H1 (cell line): ENCODE measurements at regions not wholly inside any gene's neighbourhood (a gene's known extent, or its start where the extent isn't known, plus 50 kb on each side); places are given as distances from the start of the nearest gene placed in this dataset.

ENCODE experiments used
- ATF2 ChIP-seq: IDR thresholded peaks from 2 replicates; pipeline ENCODE4 v1.6.1; 2012; ENCODE audit warnings: low read length, inconsistent platforms
- CHD7 ChIP-seq: fragments of 300-600 bp; sonication (generic); IDR thresholded peaks from 2 replicates; pipeline ENCODE4 v1.7.1; 2012; ENCODE audit warnings: low read length, moderate library complexity, mild to moderate bottlenecking, inconsistent platforms; ENCODE audit not compliant: insufficient replicate concordance
- EZH2 ChIP-seq: fragments of 200-600 bp; sonication (generic); IDR thresholded peaks from 2 replicates; pipeline ENCODE4 v1.7.1; 2012; ENCODE audit warnings: low read depth, mild to moderate bottlenecking, moderate library complexity, low read length, inconsistent platforms; ENCODE audit not compliant: severe bottlenecking
- HDAC6 ChIP-seq: IDR thresholded peaks from one replicate; pipeline ENCODE4 v1.7.1; 2012; ENCODE audit warnings: low read depth, mild to moderate bottlenecking, inconsistent platforms, low read length, moderate library complexity
- JUND ChIP-seq: IDR thresholded peaks from 2 replicates; pipeline ENCODE4 v1.6.1; 2011; ENCODE audit warnings: mild to moderate bottlenecking, improper control_type of control experiment, low read length
- PHF8 ChIP-seq: fragments of 200-600 bp; sonication (generic); conservative IDR thresholded peaks from 2 replicates; pipeline ENCODE4 v1.7.1; 2012; ENCODE audit warnings: low read depth, mild to moderate bottlenecking, inconsistent platforms, low read length, moderate library complexity
- POLR2A ChIP-seq, 2 experiments: IDR thresholded peaks; 1 replicate in 1 of 2; 2 replicates in 1 of 2; pipeline ENCODE4 v1.6.1; 2011; ENCODE audit warnings: low read depth in 2 of 2, low read length in 2 of 2, mild to moderate bottlenecking in 2 of 2; ENCODE audit errors: control extremely low read depth in 1 of 2
- SP4 ChIP-seq: IDR thresholded peaks from 2 replicates; pipeline ENCODE4 v1.6.1; 2012; ENCODE audit warnings: low read length, inconsistent platforms
- SUZ12 ChIP-seq: fragments of 200-600 bp; sonication (generic); IDR thresholded peaks from 2 replicates; pipeline ENCODE4 v1.6.1; 2012; ENCODE audit warnings: mild to moderate bottlenecking, inconsistent platforms, low read length, moderate library complexity, mixed read lengths
- TF ChIP-seq, protein P1 (sequence below): IDR thresholded peaks from 2 replicates; pipeline ENCODE4 v1.6.1; 2011; ENCODE audit warnings: low read depth, mild to moderate bottlenecking, low read length; ENCODE audit not compliant: insufficient read depth

DNA sequence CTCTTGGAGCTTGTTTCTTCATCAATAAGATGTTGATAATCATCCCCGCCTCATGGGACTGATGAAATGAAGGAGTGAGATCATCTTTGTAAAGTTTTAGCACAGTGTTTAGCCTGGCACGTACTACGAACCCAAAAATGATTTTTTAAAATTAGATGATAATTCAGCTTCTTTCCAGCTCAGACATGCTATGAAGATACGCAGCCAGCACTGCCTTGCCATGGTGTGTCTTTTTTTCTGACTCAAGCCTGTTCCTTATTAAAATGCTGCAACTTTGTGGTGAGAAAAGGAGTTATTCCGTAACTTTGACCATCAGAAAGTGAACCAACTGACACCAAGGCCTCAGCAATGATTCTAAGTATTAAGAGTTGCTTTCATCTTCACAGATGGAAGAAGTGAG lies 269.0 kb downstream of the LTN1 start (continued):
- TF ChIP-seq CHD7 (no peak), ATF2 (no peak), POLR2A (IDR thresholded peaks at IDR 0.05; ENCODE audit: control extremely low read depth in 1 of 2, low read depth in 2 of 2, low read length in 2 of 2) (no peak), JUND (no peak), HDAC6 (no peak), SUZ12 (no peak), EZH2 (no peak), SP4 (no peak), PHF8 (no peak)
- TF ChIP-seq, protein P1, sequence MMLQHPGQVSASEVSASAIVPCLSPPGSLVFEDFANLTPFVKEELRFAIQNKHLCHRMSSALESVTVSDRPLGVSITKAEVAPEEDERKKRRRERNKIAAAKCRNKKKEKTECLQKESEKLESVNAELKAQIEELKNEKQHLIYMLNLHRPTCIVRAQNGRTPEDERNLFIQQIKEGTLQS: no peak
